Hepatic stellate cell (primary cell): ENCODE measurements at regions not wholly inside any gene's neighbourhood (a gene's known extent, or its start where the extent isn't known, plus 50 kb on each side); places are given as distances from the start of the nearest gene placed in this dataset.

Experiments
- DNase-seq: peaks from one replicate; pipeline ENCODE4 v3.0.0; 2011; ENCODE audit warnings: low spot score

GRCh38 chr3:29186131-29186599 lies 94.7 kb upstream of the RBMS3 start:
- DNase-seq: no peak

DNA sequence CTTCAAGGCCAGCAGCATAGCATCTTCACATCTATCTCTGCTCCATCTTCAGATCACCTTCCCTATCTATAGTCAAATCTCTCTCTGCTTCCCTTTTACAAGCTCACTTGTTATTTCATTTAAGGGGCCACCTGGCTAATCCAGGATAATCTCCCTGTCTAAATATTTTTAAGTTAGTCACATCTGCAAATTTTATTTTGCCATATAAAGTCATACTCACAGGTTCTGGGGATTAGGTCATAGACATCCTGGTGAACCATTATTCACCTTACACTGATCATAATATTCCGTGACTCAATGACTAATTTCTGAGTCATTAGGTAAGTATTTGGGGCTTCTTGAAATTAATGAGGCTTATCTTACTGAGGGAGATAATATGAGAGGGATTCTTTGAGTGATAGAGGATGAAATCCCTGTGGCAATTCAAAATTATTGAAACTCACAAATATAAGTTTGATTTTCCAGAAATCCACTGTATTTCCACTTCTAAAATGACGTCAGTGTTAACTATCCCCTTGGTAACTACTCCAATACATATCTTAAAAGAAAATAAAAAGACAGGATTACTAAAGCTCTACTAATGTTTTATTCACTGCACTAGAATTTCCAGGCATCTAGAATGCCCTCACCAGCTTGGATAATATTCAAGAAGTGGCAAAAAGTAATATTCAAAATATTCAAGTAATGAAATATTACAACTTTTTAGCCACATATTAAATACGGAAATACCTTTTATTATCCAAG lies 93.7 kb upstream of the RBMS3 start:
- DNase-seq: no peak

- no peak for DNase-seq
Observed at GRCh38 chr3:29189328-29189727, 91.5 kb upstream of the RBMS3 start.

DNA sequence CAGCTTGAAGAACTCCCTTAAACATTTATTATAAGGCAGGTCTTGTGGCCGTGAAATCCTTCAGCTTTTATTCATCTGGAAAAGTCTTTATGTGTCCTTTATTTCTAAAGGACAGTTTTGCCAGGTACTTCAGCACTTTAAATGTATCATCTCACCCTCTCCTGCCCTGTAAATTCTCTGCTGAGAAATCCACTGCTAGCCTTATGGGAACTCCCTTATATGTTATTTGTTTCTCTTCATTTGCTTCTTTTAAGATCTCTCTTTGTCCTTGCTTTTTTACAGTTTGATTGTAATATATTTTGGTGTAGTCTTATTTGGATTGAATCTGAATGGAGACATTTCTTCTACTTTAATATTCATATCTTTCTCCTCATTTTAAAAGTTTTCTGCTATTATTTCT lies 86.7 kb upstream of the RBMS3 start:
- no peak for DNase-seq

DNA sequence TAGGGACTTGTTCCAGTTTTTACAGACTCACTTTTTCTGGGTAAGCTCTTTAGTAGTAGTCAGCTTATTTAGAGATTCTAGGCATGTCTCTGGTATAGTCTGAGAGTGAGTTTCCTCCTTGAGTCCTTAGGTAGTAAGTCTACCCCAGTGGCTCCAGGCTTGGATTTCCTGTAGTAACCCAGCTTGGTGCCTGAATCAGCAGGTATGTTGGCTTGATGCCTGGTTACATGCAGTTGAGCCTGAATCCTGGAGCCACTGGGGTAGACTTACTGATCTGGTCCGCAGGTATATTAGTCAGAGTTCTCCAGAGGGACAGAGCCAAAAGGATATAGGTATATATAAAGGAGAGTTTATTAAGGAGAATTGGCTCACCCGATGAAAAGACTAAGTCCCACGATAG lies 85.8 kb upstream of the RBMS3 start:
- no peak for DNase-seq

DNA sequence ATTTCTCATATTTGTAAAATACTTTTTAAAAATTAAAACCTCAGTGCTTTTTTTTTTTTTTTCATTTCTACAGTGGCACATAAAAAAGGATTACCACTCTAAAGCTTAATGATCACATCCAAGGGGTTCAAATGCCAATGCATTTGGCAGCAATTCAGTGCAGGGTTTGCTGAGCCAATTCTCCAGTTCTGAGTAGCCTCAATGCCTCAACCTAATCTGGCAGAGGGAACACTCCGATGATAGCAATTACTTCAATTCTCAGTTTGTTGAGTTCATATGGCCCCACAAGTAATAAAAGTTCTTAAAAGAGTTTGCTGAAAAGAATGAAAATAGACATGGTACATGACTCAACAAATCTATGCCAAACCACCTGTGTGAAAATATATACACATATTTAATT lies 79.3 kb upstream of the RBMS3 start:
- no peak for DNase-seq

DNA sequence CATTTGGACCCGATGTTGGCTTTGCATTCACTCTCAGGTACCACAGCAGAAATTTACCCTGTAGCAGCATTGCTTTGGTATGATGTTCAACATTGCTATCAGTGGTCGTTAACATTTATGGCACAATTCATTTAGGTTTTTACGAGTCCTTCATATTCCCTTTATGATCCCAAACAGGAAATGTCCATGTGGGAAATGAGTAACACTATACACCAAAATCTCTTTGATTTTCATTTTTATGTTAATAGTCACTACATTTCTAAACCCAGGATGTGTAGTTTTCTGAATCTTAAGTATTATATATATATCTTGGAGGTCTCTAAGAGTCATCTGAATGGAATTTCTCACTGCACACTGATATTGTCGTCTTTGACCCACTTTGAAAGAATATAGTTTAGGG lies 78.5 kb upstream of the RBMS3 start:
- DNase-seq: no peak

DNA sequence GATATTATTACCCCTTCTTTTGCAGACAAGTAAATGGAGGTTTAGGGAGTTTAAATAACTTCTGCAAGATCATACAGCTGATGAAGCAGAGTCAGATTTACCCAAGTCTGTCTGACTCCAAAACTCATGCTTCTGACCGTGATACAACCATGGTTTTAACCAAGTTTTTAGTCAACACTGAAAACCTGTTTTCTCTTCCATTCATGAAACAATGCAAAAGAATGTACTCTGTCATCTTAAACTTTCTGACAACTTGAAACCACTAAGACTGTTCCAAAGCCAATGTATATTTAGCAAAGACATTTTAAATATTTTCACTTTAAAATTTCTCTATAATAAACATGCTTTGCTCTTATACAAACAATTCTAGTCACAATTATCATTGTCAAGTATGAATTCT lies 77.0 kb upstream of the RBMS3 start:
- DNase-seq: peak; percentile 6

DNA sequence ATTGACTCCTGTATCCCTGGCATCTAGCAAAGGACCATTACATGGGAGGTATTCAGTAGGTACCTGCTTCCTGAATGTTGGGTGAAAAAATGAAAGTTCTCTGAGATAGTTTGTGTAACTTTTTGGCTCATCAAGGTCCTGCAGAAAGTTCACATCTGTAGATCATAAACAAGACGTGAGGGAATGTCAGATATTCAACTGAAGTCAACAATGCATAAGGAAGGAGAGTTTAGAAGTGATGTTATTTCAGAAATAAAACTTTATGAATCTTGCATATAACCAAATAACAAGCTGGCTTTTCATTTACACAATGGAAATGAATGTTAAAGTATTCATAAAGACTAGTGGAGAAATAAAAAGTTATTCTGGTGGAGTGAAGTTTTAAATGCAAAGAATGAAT lies 73.4 kb upstream of the RBMS3 start:
- no peak for DNase-seq

DNA sequence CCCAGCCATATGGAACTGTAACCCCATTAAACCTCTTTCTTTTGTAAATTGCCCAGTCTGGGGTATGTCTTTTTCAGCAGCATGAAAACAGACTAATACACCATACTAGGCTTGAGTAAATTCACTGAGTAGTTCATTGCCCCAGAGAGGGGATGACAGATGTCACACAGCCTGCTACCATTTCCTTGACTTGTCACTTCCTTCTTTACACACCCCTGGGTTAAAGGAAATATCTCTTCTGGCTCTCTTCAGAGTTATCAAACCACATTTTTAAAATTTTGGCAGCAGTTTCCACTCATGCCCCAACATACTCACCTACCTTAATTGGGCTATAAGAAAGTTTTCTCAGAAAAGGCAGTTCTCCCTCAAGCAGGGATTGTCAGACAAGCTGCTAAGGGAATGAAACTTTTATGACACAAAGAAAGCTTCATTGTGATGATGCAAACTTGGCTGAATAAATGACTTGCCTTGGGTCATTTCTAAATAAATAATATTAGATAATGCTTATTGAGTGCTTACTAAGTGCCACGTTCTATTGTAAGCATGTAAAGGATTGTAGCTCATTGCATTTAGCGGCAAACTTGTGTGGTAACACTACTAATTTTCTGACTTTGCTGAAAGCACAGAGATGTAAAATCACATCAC lies 68.0 kb upstream of the RBMS3 start:
- DNase-seq: no peak

DNA sequence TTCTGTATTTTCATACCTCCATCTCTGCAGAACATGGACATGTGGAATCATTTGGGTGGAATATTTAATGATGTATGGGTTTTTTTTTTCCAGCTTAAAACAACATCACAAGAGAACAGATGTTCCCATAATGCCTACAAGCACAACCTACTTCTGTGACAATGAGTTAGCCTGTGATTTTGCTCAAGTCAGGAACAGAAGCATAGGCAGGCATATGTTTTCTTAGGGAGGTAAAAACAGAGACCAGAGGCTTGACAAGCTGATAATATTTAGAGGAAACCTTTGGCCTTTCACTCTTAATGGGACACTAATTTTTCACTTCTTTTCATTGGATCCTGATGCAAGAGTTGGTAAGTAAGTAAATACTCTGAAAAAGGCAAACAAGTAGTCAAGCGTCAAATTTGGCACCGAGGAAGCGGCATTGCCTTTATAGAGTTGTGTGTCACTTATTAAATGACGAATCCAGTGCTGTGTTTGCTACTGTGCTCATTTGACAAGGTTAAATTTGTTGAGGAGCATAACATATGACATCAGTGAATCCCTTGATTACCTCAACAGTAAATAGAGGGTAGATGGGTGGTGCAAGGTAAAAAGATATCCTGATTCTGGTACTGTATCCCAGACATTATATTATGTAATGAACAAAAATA lies 66.7 kb upstream of the RBMS3 start:
- no peak for DNase-seq

GRCh38 chr3:29215948-29216347 lies 64.9 kb upstream of the RBMS3 start:
- no peak for DNase-seq

DNA sequence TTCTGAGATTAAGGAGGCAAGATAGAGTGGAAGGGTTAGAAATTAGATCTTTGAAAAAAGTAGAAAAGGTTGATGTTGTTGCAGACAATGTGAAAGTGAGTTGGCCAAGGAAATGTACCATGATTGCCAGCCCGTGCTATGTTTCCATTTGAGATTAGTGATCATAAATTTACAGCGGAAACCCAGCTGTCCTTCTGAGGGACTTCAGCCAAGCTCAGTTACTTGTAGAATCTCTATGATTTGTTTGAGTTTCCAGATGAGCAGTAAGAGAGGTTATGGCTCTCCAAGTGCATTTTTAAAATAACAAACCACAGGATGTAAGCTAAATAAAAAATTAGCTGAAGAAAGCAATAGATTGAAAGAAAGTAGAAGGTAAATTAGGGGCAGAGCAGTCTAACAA lies 54.2 kb upstream of the RBMS3 start:
- DNase-seq: no peak

DNA sequence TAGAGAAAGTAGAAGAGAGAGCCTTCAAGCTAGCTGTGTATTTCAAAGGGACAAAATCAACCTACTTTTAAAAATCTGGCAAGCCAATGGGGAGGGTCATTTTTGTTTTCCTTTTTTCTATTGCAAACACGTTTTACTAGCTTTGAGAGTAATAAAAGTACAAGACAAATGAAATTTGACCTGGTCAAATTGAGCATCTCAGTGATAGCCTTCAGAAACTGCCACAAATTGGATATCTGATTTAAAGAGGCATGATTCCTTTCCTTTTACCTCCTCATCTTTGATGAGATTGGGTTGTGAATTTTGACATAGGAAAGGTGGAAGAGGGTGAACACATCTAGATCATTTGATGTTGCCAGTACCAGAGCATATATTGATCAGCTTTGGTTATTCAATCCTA lies 53.6 kb upstream of the RBMS3 start:
- DNase-seq: no peak
